Forelimb muscle (tissue), 1 donor: ENCODE measurements at regions not wholly inside any gene's neighbourhood (a gene's known extent, or its start where the extent isn't known, plus 50 kb on each side); places are given as distances from the start of the nearest gene placed in this dataset.
"Not testable (repeated sequence)": the region's sequence is repeated elsewhere in the genome, so short reads cannot be mapped to it uniquely, and the experiment has no call there.

Source experiments
- DNase-seq: peaks from one replicate; pipeline ENCODE4 v3.0.0-alpha.2; 2013; ENCODE audit warnings: low read depth

DNA sequence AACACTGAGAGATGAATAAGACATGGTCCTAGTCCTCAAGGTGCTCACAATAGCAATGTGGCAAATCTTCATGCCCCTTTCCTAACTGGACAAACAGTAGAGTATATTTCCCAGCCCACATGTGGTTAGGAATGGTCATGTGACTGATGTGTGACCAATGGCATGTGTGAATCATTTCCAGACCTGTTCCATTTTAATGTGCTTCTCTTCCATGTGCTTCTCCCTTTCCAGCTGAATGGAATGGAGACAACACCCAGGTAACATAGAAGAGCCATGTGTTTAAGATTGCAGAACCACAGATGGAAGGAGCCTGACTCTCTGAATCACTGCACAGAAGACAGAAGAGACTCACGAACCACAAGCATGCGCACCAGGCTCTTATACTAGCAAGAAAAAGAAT, 409.9 kb upstream of the NFIA start:
- no peak for DNase-seq

- no peak for DNase-seq
Observed at GRCh38 chr1:60670302-60670701, 412.1 kb upstream of the NFIA start.

GRCh38 chr1:60668585-60668984, 413.8 kb upstream of the NFIA start:
- no peak for DNase-seq

GRCh38 chr1:60665311-60665710, 417.1 kb upstream of the NFIA start:
- DNase-seq, result no peak

- DNase-seq, result no peak
Observed at GRCh38 chr1:60664086-60664625, 418.2 kb upstream of the NFIA start.

DNA sequence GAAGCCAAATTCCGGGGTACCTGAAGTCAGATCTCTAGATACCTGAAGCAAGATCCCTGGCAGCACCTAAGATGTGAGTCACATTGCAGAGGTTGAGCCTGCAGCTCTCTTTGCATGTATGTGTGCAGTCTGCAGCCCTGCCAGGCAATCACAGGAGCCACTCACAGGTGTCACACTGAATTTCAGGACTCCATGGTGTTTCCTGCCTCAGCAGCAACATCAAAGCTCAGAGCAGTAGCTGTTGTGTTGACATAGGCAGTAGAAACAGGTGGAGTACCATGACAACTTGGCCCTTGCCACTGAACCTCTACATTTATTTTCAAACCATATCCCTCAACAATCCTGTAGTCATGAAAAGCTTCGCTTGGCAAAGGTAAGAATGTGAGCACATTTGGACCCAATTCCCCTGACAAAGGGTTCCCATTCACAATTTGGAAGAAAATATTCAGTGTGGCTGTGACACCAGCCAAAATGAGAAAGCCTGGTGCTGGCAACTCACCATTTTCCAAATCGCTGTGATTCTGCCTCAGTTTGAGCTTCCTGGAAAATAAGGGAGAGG, 419.8 kb upstream of the NFIA start:
- no peak for DNase-seq

GRCh38 chr1:60657926-60658325, 424.4 kb upstream of the NFIA start:
- no peak for DNase-seq

- DNase-seq, result no peak
Observed at GRCh38 chr1:60655679-60656355, 426.5 kb upstream of the NFIA start.

DNA sequence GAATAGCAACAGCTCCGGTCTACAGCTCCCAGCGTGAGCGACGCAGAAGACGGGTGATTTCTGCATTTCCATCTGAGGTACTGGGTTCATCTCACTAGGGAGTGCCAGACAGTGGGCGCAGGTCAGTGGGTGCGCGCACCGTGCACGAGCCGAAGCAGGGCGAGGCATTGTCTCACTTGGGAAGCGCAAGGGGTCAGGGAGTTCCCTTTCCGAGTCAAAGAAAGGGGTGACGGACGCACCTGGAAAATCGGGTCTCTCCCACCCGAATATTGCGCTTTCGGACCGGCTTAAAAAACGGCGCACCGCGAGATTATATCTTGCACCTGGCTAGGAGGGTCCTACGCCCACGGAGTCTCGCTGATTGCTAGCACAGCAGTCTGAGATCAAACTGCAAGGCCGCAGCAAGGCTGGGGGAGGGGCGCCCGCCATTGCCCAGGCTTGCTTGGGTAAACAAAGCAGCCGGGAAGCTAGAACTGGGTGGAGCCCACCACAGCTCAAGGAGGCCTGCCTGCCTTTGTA, 442.3 kb upstream of the NFIA start:
- DNase-seq, result not testable (repeated sequence)

GRCh38 chr1:60639287-60639686, 443.1 kb upstream of the NFIA start:
- no peak for DNase-seq

DNA sequence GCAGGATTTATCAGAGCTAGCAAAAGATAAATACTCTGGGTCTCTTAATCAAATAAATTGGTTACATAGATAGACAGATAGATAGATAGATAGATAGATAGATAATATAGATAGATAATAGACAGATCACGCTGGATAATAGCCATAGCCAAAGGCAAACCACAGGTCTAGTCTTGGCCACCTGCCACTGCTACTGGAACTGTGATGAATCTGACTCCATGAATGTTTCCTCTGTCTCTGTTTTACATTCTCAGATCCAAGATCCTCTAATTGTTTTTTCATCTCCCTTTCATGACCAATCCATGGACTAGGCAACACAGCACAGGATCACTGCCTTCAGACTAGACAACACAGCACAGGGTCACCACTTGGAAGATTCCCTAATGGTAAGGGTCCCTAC, 444.7 kb upstream of the NFIA start:
- no peak for DNase-seq

DNA sequence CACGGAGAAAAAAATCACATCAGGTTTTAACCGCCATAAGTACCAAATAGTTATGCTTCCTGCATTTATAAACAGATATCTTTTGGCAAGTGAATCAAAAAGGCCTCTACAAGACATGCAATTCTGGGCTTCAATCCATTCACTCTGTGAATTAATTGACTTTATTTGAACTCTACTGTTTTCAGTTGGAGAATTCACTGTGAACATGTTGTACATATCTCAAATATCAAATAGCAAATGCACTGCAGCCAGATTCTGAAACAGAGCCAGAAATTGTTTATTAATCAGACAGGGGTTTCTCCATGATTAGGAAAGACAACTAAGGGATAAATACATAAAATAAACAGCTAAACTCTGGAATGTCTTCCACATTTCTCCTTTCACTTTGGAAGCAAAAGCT, 445.4 kb upstream of the NFIA start:
- no peak for DNase-seq

DNA sequence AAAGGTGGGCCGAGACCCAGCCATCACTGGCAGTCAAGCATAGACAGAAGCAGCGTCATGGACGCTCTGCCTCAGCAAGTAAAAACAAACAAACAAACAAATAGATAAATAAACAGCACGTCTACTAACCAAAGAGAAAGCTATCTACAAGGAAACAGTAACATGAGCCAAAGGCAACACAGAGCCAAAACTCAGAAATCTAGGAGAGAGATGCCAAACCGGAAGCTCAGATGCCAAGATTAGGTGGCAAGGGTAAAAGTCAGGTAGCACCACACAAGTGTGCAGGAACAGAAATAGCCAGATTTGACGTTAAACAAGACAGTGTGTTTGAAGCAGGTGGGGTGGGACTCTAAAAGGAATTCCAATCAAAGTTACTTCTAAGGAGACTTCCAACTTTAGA, 448.3 kb upstream of the NFIA start:
- no peak for DNase-seq

GRCh38 chr1:60622486-60622885, 459.9 kb upstream of the NFIA start:
- DNase-seq, result no peak

DNA sequence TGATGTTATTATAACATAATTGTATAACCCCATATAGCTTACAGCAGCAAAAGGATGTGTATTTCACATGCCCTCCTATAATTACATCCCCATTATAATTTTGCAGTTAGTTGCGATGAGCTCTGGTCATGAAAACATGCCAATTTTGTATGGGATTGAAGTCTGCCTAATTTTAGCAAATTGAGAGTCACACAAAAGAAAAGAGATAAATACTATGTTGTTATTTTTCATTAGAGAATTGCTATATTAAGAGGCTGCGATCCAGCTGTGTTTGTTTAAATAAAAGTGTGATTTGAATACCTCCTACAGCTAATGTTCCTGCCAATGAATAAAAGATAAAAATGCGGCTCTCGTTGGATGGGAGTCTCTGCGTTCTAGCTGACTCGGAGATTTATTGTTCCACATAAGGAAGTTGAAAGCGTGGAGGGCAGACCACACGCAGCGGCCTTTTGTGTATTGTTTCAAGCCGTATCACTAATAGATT, 461.0 kb upstream of the NFIA start:
- DNase-seq, result no peak

- DNase-seq, result no peak
Observed at GRCh38 chr1:60620087-60620486, 462.3 kb upstream of the NFIA start.

DNA sequence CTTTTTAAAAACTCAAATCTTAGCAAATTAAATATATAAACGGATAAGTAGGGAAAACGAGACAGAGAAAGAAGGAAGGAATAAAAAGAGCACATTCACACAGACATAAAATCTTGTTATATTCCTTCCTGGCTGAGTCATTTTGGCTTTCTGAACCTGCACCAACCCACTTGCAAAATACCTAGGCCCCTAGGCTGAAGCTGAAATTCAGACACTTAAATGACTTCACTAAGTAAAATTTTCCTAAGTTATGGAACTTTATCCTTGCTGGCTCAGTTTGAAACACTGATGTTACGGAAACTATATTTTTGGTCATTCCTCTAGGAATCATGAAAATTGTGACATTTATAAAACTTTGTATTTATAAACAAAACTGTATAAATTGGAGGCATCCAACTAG, 462.8 kb upstream of the NFIA start:
- DNase-seq, result no peak

- DNase-seq, result no peak
Observed at GRCh38 chr1:60615666-60616065, 466.7 kb upstream of the NFIA start.

DNA sequence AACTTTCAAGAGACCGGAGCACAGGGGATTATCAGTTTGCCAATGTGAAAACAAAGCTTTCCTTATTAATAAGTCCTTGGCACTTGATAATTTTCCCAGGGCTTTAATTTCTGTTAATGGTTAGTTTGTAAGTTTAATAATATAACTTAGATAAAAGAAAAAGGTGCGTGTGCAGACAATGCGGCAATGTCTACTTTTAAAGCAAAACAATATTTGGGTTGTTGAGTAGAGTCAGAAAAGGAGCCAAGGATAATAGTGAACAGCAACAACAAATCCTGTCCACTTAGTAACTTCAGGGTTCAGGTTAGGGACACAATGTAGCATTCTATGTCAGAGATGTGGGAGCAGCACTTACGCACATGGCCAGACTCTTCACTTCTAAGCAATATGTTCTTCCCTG, 469.6 kb upstream of the NFIA start:
- DNase-seq, result no peak

- not testable (repeated sequence) for DNase-seq
Observed at GRCh38 chr1:60606921-60607320, 475.4 kb upstream of the NFIA start.

DNA sequence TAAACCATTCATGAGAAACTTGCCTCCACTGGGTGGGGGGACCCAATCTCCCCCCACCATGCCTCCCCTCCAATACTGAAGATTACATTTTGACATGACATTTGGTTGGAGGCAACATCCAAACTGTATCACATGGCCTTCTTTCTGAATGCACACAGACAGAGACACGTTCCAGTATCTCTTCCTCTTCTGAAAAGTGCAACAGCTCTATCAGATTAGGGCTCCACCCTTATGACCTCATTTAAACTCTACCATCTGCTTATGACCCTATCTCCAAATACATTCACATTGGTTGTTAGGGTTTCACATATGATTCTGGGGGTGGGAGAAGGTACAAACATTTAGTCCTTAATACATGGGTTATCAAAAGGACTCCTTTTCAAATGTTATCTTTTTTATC, 481.8 kb upstream of the NFIA start:
- DNase-seq, result no peak

DNA sequence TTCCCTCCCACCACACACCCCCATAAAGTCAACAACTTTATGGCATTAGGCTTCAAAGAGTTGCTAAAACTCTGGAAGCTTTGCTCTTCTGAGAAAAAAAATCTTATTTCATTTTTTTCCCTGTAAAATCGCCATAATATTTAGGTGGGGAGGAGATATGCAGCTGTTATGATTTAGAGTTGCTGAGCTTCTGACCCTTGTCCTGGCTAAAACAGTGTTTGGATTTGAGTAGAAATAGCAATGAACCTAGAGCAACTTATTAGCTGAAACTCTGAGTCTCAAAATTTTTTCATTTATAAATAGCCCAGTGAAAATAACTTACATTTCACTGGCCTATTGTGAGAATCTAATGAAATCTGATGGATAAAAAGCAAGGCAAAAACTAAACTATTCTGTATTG, 482.8 kb upstream of the NFIA start:
- no peak for DNase-seq
